GM12865 (cell line): ENCODE measurements at regions not wholly inside any gene's neighbourhood (a gene's known extent, or its start where the extent isn't known, plus 50 kb on each side); places are given as distances from the start of the nearest gene placed in this dataset.

Experiments used
- DNase-seq: peaks from one replicate; pipeline ENCODE4 v3.0.0; 2010; ENCODE audit warnings: low read depth
- H3K4me3 ChIP-seq: 2 replicates; pipeline ENCODE4 v1.5.1; 2011; ENCODE audit warnings: mild to moderate bottlenecking, low read depth, low read length, control low read depth
- CTCF ChIP-seq: IDR thresholded peaks from 2 replicates; pipeline ENCODE4 v1.5.1; 2011; ENCODE audit warnings: low read length, control low read depth, low read depth, inconsistent platforms; ENCODE audit not compliant: insufficient read depth; ENCODE audit errors: missing control alignments

GRCh38 chr11:90532125-90532524 lies 309.3 kb upstream of the CHORDC1 start:
- H3K4me3 ChIP-seq = no peak overlapping the region
- no peak for DNase-seq
- no peak for TF ChIP-seq CTCF

- H3K4me3 ChIP-seq = no peak overlapping the region
- no peak for DNase-seq
- TF ChIP-seq CTCF = no peak
Observed at GRCh38 chr11:90531001-90531400, 308.2 kb upstream of the CHORDC1 start.

- TF ChIP-seq CTCF = no peak
- DNase-seq = no peak
- no peak overlapping the region for H3K4me3 ChIP-seq
Observed at GRCh38 chr11:90525962-90526361, 303.1 kb upstream of the CHORDC1 start.

GRCh38 chr11:90512846-90513245 lies 290.0 kb upstream of the CHORDC1 start:
- TF ChIP-seq CTCF = no peak
- DNase-seq = peak; percentile 33
- no peak overlapping the region for H3K4me3 ChIP-seq

GRCh38 chr11:90510839-90511238 lies 288.0 kb upstream of the CHORDC1 start:
- TF ChIP-seq CTCF = no peak
- DNase-seq = no peak
- no peak overlapping the region for H3K4me3 ChIP-seq

- H3K4me3 ChIP-seq = no peak overlapping the region
- no peak for DNase-seq
- TF ChIP-seq CTCF = no peak
Observed at GRCh38 chr11:90500922-90501568, 278.2 kb upstream of the CHORDC1 start.

GRCh38 chr11:90496722-90497121 lies 273.9 kb upstream of the CHORDC1 start:
- TF ChIP-seq CTCF = no peak
- H3K4me3 ChIP-seq = no peak overlapping the region
- DNase-seq = no peak
